Naive thymus-derived CD8-positive, alpha-beta T cell (primary cell): ENCODE measurements at regions not wholly inside any gene's neighbourhood (a gene's known extent, or its start where the extent isn't known, plus 50 kb on each side); places are given as distances from the start of the nearest gene placed in this dataset.

ENCODE experiments used
- ATAC-seq, 2 donors: fragments of 150-1000 bp; cut with Tn5 transposase in 1 of 2; sonication (Bioruptor Pico), chemical (Tn5 transposase) in 1 of 2; 1 replicate in 1 of 2; 2 replicates in 1 of 2; pipeline ENCODE4 v1.10.0; 2021; ENCODE audit warnings: mild to moderate bottlenecking in 2 of 2, moderate library complexity in 2 of 2
- POLR2A ChIA-PET: fragments of 350-600 bp; sonication (Branson Sonifier 250); formaldehyde crosslinking; loops from one replicate; lab custom pipeline; 2021; ENCODE audit warnings: antibody characterized with exemption; lab: Charles Lee
- DNase-seq, 10 donors: peaks; one replicate each; pipeline versions ENCODE4 v3.0.0 to v3.0.0-alpha.2; 2020 to 2022
- H3K27ac Mint-ChIP-seq, 10 donors: one replicate each; pipeline ENCODE4 v1.8.0; 2020 to 2022; ENCODE audit warnings: mild to moderate bottlenecking in 10 of 10, mixed read lengths in 10 of 10, moderate library complexity in 4 of 10, inconsistent platforms in 1 of 10
- H3K27me3 Mint-ChIP-seq, 5 donors: one replicate each; pipeline ENCODE4 v1.8.0; 2021 to 2022; ENCODE audit warnings: mixed read lengths in 5 of 5
- H3K36me3 Mint-ChIP-seq, 3 donors: one replicate each; pipeline ENCODE4 v1.8.0; 2020 to 2022; ENCODE audit warnings: mixed read lengths in 3 of 3, mild to moderate bottlenecking in 2 of 3, inconsistent platforms in 1 of 3
- H3K4me1 Mint-ChIP-seq, 4 donors: one replicate each; pipeline ENCODE4 v1.8.0; 2021 to 2022; ENCODE audit warnings: mixed read lengths in 4 of 4
- H3K4me3 Mint-ChIP-seq, 10 donors: one replicate each; pipeline ENCODE4 v1.8.0; 2020 to 2022; ENCODE audit warnings: mild to moderate bottlenecking in 10 of 10, mixed read lengths in 10 of 10, moderate library complexity in 6 of 10, inconsistent platforms in 1 of 10
- H3K9me3 Mint-ChIP-seq, 9 donors: one replicate each; pipeline ENCODE4 v1.8.0; 2020 to 2022; ENCODE audit warnings: mixed read lengths in 9 of 9, mild to moderate bottlenecking in 3 of 9, inconsistent platforms in 1 of 9, moderate library complexity in 1 of 9

DNA sequence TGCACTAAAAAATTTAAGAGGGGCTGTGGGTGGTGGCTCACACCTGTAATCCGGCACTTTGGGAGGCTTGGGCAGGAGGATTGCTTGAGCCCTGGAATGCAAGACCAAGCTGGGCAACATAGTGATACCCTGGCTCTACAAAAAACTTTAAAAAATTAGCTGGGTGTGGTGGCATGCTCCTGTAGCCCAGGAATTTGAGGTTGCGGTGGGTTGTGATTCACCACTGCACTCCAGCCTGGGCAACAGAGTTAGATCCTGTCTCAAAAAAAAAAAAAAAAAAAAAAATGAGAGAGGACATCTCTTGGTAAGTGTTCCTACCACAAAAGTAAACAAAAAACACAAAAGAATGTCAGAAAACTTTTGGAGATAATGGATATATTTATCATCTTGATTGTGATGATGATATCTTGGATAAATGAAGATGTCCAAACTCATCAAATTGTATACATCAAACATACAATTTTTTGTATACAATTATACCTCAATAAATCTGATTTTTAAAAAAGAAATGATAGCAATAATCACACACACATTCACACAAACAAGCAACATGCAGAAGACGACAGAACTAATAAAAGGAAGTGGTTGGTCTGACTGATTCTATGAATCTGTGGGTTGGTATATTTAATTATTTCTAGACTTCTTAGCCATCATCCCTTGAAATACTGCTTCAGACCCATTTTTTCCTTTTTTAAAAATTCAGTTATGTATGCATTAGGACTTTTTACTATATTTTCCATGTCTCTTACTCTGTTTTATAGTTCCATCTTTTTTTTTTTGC is 465.9 kb downstream of the PLA2G4A start:
- no peaks in the 10 kb centered on the region for H3K4me1 Mint-ChIP-seq
- peaks cover 0 to 9% (median 2%) of the 10 kb centered on the region in 9 donors for H3K9me3 Mint-ChIP-seq
- POLR2A ChIA-PET, result no interaction called here
- H3K36me3 Mint-ChIP-seq, result peaks cover 0 to 8% (median 0%) of the 10 kb centered on the region in 3 donors
- ATAC-seq, result no peak
- no peak overlapping the region for H3K4me3 Mint-ChIP-seq
- no peaks in the 10 kb centered on the region for H3K27me3 Mint-ChIP-seq
- DNase-seq, result no peak
- H3K27ac Mint-ChIP-seq, result no peak overlapping the region

DNA sequence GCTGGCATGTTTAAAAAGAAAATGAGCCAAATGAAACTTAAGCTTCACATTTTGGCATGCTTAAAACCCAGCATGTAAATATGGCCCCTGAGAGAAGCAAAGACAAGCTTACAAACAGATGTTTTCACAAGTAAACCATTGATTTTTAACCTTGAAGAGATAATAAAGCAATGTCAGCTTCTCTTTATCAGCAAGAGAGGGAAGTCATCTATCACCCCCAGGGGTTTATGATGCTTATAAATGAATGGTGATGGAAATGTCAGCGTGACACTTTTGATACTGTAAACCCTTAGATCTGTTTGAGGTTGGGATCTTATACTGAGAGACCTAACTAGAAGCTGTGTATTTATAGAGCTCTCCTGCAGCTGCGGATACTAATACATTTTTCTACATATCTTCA is 471.3 kb downstream of the PLA2G4A start:
- no peaks in the 10 kb centered on the region for H3K36me3 Mint-ChIP-seq
- no peaks in the 10 kb centered on the region for H3K4me1 Mint-ChIP-seq
- no peaks in the 10 kb centered on the region for H3K27me3 Mint-ChIP-seq
- no peak overlapping the region for H3K27ac Mint-ChIP-seq
- POLR2A ChIA-PET, result no interaction called here
- peaks cover 0 to 6% (median 2%) of the 10 kb centered on the region in 9 donors for H3K9me3 Mint-ChIP-seq
- DNase-seq (no peak), ATAC-seq (no peak)
- no peak overlapping the region for H3K4me3 Mint-ChIP-seq

DNA sequence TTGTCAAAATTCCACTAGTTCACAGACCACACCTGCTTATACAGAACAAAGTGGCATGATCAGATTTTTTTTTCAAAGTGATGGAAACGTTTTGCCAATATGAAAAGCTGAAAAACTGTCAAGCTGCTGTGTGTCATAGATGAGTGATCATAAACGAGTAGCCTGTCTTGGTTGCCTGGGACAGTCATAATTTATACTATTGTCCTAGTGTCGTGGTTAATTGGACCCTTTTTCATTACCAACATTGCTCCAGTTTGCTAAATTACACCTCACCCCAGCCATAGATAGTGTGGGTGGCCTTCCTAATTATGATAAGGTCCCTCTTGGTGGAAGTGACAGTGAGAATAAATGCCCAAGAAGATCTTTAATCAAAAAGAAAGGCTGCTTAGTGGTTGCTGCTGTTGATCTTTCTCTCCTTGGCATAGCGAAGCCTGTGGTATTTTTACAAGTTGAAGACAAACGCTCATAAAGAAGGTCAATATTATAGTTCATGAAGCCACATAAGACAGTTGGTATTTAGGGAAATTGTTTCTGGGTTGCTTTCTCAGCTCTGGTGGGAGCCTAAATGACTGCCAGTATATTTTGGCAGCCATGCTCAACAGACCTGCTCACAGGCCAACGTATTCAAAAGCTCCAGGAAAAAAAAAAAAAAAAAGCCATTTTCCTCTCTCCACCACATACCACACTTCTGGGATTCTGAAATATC is 478.1 kb downstream of the PLA2G4A start:
- DNase-seq (no peak), ATAC-seq (no peak)
- H3K9me3 Mint-ChIP-seq, result peaks cover 0 to 10% (median 2%) of the 10 kb centered on the region in 9 donors
- no peak overlapping the region for H3K4me3 Mint-ChIP-seq
- H3K36me3 Mint-ChIP-seq, result no peaks in the 10 kb centered on the region
- POLR2A ChIA-PET, result no interaction called here
- H3K4me1 Mint-ChIP-seq, result no peaks in the 10 kb centered on the region
- no peak overlapping the region for H3K27ac Mint-ChIP-seq
- no peaks in the 10 kb centered on the region for H3K27me3 Mint-ChIP-seq

DNA sequence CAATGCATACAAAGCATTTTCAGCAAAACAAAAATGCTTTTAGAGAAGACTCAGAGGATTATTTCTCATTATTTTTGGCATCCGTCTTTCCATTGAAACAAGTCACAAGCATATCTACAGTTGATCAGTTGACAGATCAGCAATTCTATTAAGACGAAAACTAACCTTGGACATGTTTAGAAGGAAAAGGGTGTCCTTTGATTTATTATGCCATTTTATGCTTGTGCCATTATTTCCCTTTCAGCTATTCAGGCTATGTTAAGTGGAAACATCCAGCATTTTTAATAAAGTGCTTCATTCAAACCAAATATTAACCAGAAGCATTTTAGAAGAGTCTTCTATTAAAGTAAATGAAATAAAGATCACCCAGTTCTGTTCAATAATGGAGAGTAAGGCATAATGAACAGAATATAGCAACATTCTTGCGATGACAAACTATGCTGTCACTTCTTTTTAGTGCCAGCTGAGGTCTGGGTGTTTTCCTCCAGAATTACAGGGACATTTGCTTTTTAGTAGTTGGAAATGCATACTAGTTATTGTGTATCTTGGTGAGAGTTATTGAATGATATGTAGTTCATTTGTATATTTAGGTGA is 481.4 kb downstream of the PLA2G4A start:
- H3K27ac Mint-ChIP-seq, result no peak overlapping the region
- no peaks in the 10 kb centered on the region for H3K4me1 Mint-ChIP-seq
- peaks cover 0 to 4% (median 0%) of the 10 kb centered on the region in 9 donors for H3K9me3 Mint-ChIP-seq
- no peaks in the 10 kb centered on the region for H3K27me3 Mint-ChIP-seq
- POLR2A ChIA-PET, result no interaction called here
- no peak overlapping the region for H3K4me3 Mint-ChIP-seq
- ATAC-seq (no peak), DNase-seq (no peak)
- no peaks in the 10 kb centered on the region for H3K36me3 Mint-ChIP-seq

DNA sequence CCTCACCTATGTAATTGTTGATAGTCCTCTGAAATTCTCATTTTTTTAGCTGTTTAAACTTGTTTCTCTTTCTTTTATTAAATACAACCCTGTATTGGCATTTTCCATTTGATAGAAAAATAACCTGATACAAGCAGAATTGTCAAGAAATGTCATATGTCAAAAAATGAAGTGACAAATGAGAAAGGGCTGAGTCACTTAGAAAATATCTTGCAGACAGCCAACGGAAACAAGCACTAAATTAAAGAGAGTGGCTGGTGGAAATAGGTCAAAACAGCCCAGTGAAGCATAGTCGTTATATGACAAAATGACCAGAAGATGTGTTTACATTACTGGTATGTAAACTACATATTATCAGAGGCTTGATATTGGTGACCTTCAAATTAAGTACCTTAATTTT is 484.4 kb downstream of the PLA2G4A start:
- POLR2A ChIA-PET, result no interaction called here
- Mint-ChIP-seq H3K36me3 (no peaks in the 10 kb centered on the region), H3K9me3 (peaks cover 0 to 2% (median 0%) of the 10 kb centered on the region in 9 donors), H3K4me3 (no peak overlapping the region), H3K4me1 (no peaks in the 10 kb centered on the region), H3K27me3 (no peaks in the 10 kb centered on the region), H3K27ac (no peak overlapping the region)
- no peak for DNase-seq
- ATAC-seq, result no peak

DNA sequence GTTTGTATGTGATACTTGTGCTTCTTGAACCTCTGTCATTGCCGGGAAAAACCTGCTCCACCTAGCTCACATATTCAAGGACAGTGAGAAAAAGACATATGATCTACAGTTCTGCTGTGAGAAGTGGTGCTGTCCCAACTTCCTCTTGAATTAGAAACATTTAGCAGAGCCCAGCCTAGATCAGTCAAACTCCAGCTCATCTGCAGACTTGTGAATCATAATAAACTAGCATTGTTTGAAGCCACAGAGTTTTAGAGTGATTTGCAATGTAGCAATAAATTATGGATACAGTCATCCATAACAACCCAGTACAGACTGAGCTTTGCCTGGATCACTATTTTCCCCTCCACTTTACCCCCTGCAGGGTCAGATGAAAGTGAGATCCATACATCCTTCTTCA is 497.8 kb downstream of the PLA2G4A start:
- ATAC-seq, result no peak
- Mint-ChIP-seq H3K9me3 (peaks cover 0 to 3% (median 0%) of the 10 kb centered on the region in 9 donors), H3K4me3 (no peak overlapping the region), H3K27me3 (no peaks in the 10 kb centered on the region), H3K4me1 (no peaks in the 10 kb centered on the region), H3K36me3 (peaks cover 0 to 1% (median 0%) of the 10 kb centered on the region in 3 donors), H3K27ac (no peak overlapping the region)
- DNase-seq, result no peak
- POLR2A ChIA-PET, result no interaction called here

DNA sequence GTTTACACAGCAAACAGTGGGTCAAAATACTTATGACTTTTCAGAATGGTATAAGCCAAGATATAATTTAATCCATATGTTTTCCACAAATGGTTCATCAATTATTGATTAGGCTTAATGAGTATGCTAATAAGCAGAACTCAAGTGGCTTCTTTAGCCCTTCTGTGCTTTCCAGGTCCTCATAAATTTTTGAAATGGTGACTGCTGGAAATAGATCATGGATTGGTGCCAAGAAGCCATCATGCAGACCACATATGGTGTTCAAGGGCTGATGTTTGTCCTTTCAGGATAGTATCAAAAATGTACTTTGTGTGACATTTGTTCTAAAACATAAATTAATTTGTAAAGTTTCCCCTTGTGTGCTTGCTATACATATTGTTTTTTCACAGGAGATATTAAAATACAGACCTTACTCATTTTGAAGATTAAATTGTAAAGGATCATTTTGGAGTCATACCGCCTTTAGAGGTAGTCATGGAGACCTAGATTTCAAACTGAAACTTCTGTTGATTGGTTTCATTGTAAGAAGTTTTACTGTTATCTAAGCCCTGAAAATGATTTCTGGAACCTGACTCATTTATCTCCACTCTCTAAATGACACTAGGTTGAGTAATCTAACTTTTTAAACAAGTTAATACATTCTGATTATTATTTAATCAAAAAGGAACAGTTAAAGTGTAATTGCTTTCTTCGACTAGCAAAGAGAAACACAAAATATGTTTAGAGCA is 507.9 kb downstream of the PLA2G4A start:
- H3K27ac Mint-ChIP-seq, result no peak overlapping the region
- ATAC-seq, result no peak

DNA sequence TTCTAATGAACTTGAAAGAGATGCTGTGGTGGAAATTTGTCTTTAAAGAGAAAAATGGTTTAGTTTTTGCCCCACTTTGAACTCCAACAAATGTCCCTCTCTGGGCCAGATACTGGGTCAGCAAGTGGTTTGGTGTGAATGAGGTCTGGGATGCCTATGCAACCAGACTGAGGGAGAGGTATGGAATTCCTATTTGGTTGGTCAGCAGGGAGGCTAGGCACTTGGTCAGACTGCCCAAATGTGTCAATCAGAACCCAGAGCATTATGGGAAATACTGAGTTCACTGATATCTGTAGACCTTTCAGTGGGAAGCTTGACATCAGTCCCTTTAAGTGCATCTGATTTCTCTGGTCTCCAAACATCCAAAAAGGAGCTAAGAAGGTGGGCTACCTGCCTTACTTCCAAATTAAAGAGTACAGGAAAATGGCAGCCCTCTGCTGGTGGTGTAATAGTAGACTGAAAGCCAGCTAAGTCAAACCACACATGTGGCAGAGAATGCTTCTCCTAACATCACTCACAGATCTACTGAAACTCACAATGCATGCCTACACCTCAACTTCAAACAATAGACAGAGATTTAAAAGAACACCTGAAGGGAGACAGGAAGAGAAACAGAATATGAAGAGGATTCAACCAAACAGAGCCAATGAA is 510.1 kb downstream of the PLA2G4A start:
- Mint-ChIP-seq H3K27me3 (no peaks in the 10 kb centered on the region), H3K4me1 (no peaks in the 10 kb centered on the region), H3K27ac (no peak overlapping the region), H3K36me3 (no peaks in the 10 kb centered on the region), H3K4me3 (no peak overlapping the region), H3K9me3 (peaks cover 0 to 10% (median 2%) of the 10 kb centered on the region in 9 donors)
- no peak for DNase-seq
- no peak for ATAC-seq
- POLR2A ChIA-PET, result no interaction called here

More for the DNA sequence above, 507.9 kb downstream of the PLA2G4A start:
- no peak for DNase-seq
- Mint-ChIP-seq H3K36me3 (no peaks in the 10 kb centered on the region), H3K4me3 (no peak overlapping the region), H3K4me1 (no peaks in the 10 kb centered on the region), H3K9me3 (peaks cover 0 to 9% (median 2%) of the 10 kb centered on the region in 9 donors), H3K27me3 (no peaks in the 10 kb centered on the region)
- POLR2A ChIA-PET, result no interaction called here

DNA sequence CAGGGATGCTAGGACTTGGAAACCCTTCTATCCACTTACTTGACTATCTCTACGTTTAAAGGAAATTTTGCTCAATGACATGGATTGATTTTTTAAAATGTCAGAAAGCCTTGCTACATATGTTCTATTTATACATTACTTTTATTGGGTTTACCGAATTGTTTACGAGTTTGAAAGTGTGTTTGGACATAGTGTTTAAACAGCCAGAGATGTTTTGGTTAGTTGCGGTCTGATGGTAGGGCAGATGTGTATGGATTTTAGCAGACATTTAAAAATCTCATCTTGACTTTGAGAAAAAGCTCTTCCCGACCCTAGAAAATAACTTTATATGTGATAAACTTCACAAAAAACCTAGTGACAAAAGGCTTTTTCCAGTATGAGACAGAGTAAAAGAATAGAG is 513.7 kb downstream of the PLA2G4A start:
- peaks cover 0 to 9% (median 2%) of the 10 kb centered on the region in 9 donors for H3K9me3 Mint-ChIP-seq
- no peak overlapping the region for H3K4me3 Mint-ChIP-seq
- H3K4me1 Mint-ChIP-seq, result no peaks in the 10 kb centered on the region
- DNase-seq (no peak), ATAC-seq (no peak)
- no peak overlapping the region for H3K27ac Mint-ChIP-seq
- no peaks in the 10 kb centered on the region for H3K27me3 Mint-ChIP-seq
- POLR2A ChIA-PET, result no interaction called here
- H3K36me3 Mint-ChIP-seq, result no peaks in the 10 kb centered on the region

DNA sequence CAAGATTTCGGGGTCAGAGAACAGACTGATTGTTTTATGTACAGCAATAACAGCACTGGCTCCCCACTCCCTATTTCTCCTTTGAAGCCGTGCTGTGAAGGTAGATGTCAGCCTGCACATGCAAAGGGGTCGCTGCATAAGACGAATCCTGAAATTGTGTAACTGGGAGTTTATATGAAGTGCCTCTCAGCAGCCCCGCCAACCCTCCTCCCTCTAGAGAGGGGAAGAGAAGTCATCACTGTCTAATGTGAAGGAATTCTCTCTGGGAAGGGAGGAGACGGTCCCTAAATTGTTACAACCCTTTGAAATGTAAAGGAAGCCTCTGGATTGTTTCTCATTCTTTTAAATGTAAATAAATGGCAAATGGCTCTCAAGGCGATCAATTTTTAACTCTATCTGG is 545.3 kb downstream of the PLA2G4A start:
- POLR2A ChIA-PET, result no interaction called here
- H3K36me3 Mint-ChIP-seq, result no peaks in the 10 kb centered on the region
- peaks cover 0 to 10% (median 2%) of the 10 kb centered on the region in 9 donors for H3K9me3 Mint-ChIP-seq
- H3K27me3 Mint-ChIP-seq, result no peaks in the 10 kb centered on the region
- ATAC-seq (no peak), DNase-seq (no peak)
- H3K4me1 Mint-ChIP-seq, result no peaks in the 10 kb centered on the region
- H3K27ac Mint-ChIP-seq, result no peak overlapping the region
- H3K4me3 Mint-ChIP-seq, result no peak overlapping the region

DNA sequence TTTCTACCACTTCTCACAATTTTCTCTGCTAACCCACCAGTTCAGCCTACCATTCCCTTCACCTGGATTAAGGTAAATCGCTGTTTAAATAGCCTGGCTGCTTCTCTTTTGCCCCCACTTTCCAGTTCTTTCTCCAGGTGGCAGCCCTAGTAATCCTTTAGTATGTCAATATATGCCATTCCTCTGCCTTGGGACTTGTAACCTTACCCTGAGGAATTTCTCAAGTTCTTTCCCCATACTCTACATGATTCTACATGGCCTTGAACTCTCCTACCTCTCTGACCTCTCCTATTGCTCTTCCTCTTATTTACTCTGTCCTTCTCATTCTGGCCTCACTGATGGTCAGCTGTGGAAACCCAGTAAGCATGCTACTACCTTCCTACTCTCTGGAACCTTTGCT is 546.0 kb downstream of the PLA2G4A start:
- Mint-ChIP-seq H3K27me3 (no peaks in the 10 kb centered on the region), H3K9me3 (peaks cover 0 to 10% (median 2%) of the 10 kb centered on the region in 9 donors), H3K36me3 (no peaks in the 10 kb centered on the region), H3K27ac (no peak overlapping the region), H3K4me1 (no peaks in the 10 kb centered on the region), H3K4me3 (no peak overlapping the region)
- ATAC-seq, result no peak
- POLR2A ChIA-PET, result no interaction called here
- no peak for DNase-seq

DNA sequence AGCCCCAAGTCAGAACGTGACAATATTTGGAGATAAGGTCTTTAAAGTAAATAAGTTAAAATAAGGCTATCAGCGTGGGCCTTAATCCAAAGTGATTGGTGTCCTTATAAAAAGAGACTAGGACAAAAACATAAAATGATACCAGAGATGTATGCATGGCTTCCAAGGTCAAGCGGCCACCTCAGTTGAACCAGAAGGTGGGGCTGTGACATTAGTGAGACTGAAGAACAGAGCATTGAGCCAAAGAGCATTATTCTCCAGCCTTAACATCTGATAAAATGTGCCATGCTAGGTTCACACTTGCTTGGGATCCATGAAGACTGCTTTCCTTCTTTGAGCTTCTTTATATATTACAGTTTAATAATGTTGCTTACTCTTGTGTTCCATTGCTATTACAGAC is 554.6 kb downstream of the PLA2G4A start:
- no peaks in the 10 kb centered on the region for H3K27me3 Mint-ChIP-seq
- POLR2A ChIA-PET, result no interaction called here
- ATAC-seq, result no peak
- H3K36me3 Mint-ChIP-seq, result no peaks in the 10 kb centered on the region
- H3K27ac Mint-ChIP-seq, result no peak overlapping the region
- H3K4me1 Mint-ChIP-seq, result no peaks in the 10 kb centered on the region
- DNase-seq, result no peak
- peaks cover 0 to 4% (median 0%) of the 10 kb centered on the region in 9 donors for H3K9me3 Mint-ChIP-seq
- H3K4me3 Mint-ChIP-seq, result no peak overlapping the region
